Adrenal gland (tissue), 9 donors: ENCODE measurements at regions not wholly inside any gene's neighbourhood (a gene's known extent, or its start where the extent isn't known, plus 50 kb on each side); places are given as distances from the start of the nearest gene placed in this dataset.

ENCODE experiments used
- DNase-seq, 7 donors: peaks; one replicate each; pipeline ENCODE4 v3.0.0-alpha.2; 2019 to 2020
- H3K27ac ChIP-seq, 5 donors: fragments of 200-600 bp; sonication (generic) in 4 of 5; 1 replicate in 3 of 5; 2 replicates in 2 of 5; pipeline versions ENCODE4 v1.5.1 to v1.8.0; 2016 to 2020; ENCODE audit warnings: mild to moderate bottlenecking in 1 of 5
- H3K27me3 ChIP-seq: fragments of 200-600 bp; 2 replicates; pipeline ENCODE4 v1.8.0; 2021
- H3K36me3 ChIP-seq, 2 donors: fragments of 200-600 bp; replicated peaks in 1 of 2; 1 replicate in 1 of 2; 2 replicates in 1 of 2; pipeline versions ENCODE4 v1.5.1 to v1.8.0; 2018 to 2022
- H3K4me1 ChIP-seq, 2 donors: fragments of 200-600 bp; replicated peaks in 1 of 2; 1 replicate in 1 of 2; 2 replicates in 1 of 2; pipeline versions ENCODE4 v1.5.1 to v1.8.0; 2018 to 2021
- H3K4me3 ChIP-seq, 4 donors: fragments of 200-600 bp; sonication (generic) in 3 of 4; one replicate each; pipeline ENCODE4 v1.5.1; 2016 to 2018
- H3K9me3 ChIP-seq, 3 donors: fragments of 200-600 bp; sonication (generic) in 1 of 3; replicated peaks in 1 of 3; 1 replicate in 2 of 3; 2 replicates in 1 of 3; pipeline versions ENCODE4 v1.5.1 to v1.8.0; 2016 to 2021
- POLR2A ChIP-seq, 2 donors: fragments of 450-650 bp; IDR thresholded peaks; one replicate each; pipeline ENCODE4 v1.6.1; 2017; ENCODE audit warnings: antibody characterized with exemption in 2 of 2, mild to moderate bottlenecking in 2 of 2, moderate library complexity in 1 of 2
- WGBS, 4 donors: extraction: QIAGEN DNeasy Blood & Tissue Kit in 2 of 4; methylation state at CpG; one replicate each; pipeline versions ENCODE4 v1.1.5 to v1.1.7; 2013 to 2017; 5-methylcytosine and 5-hydroxymethylcytosine counted together
- intact Hi-C, 2 donors: fragments of 100-400 bp; cut with DNase I; formaldehyde crosslinking; loops; one replicate each; pipeline versions ENCODE4 v1.14.1 to v1.15.0; 2022 to 2023
- TF ChIP-seq, protein P1 (sequence below), 6 experiments: fragments of 450-650 bp in 4 of 6; fragments of 200-600 bp in 2 of 6; sonication (generic) in 1 of 6; IDR thresholded peaks; 1 replicate in 5 of 6; 2 replicates in 1 of 6; pipeline versions ENCODE4 v1.5.1 to v1.8.0; 2016 to 2021; ENCODE audit warnings: antibody characterized with exemption in 6 of 6, mild to moderate bottlenecking in 2 of 6, moderate library complexity in 1 of 6
- donor health status: healthy with polysubstance abuse.
- donor health status: Bipolar disorder and iron deficiency.
- donor health status: DM: yes; HTN: yes; CAD: no.
- donor health status: DM: no; HTN: no; CAD: no.
- donor health status: DM: no; HTN: no; CAD: no.

DNA sequence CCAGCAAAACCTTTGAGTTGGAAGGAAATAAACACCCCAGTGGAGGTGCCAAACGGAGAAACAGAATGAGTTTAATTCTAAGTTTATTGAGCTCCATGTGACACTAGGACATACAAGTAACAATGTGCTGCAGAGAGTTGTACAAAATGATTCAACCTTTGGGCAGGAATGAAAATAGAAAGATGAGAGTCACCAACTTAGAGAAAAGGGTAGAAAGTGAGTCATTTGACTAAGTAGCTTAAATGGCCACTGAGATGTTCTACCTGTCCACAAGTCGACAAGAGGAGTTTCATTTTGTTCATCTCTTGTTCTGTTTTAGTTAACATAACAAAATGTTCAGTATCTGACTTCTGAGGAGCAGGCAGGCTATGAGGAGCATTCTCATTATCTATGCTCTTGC is 284.7 kb downstream of the NR2F1-AS1 start:
- 76 to 88% (median 86%) methylated on average over 2 of the region's 2 CpGs for WGBS, 4 donors
- intact Hi-C loops: no loop called here
- H3K9me3 ChIP-seq: no peaks in the 10 kb centered on the region

DNA sequence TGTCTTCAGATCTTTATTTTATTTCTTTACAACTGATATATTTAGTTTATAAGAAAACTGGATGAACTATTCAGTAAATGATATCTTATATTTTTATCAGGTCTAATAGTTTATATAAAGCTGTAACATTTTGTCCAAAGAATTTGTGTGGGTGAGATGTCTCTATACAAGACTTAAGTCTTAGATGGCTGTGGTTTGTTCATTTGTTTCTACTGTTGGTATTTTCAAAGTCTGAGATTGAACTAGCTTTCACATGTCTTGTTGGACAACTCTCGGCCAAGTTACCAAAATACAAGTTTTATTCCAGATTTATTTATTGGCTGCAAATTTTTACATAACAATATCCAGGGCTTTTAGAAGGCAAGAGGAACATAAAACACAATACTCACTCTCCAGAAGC is 286.0 kb downstream of the NR2F1-AS1 start:
- no peak for DNase-seq

More for the DNA sequence above, 284.7 kb downstream of the NR2F1-AS1 start:
- no peaks in the 10 kb centered on the region for H3K36me3 ChIP-seq
- H3K27ac ChIP-seq: no peak overlapping the region
- no peaks in the 10 kb centered on the region for H3K4me1 ChIP-seq
- TF ChIP-seq, protein P1, sequence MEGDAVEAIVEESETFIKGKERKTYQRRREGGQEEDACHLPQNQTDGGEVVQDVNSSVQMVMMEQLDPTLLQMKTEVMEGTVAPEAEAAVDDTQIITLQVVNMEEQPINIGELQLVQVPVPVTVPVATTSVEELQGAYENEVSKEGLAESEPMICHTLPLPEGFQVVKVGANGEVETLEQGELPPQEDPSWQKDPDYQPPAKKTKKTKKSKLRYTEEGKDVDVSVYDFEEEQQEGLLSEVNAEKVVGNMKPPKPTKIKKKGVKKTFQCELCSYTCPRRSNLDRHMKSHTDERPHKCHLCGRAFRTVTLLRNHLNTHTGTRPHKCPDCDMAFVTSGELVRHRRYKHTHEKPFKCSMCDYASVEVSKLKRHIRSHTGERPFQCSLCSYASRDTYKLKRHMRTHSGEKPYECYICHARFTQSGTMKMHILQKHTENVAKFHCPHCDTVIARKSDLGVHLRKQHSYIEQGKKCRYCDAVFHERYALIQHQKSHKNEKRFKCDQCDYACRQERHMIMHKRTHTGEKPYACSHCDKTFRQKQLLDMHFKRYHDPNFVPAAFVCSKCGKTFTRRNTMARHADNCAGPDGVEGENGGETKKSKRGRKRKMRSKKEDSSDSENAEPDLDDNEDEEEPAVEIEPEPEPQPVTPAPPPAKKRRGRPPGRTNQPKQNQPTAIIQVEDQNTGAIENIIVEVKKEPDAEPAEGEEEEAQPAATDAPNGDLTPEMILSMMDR (IDR thresholded peaks at IDR 0.05): no peak
- no peak for TF ChIP-seq POLR2A (IDR thresholded peaks at IDR 0.05)
- H3K27me3 ChIP-seq: no peaks in the 10 kb centered on the region
- DNase-seq: no peak
- no peak overlapping the region for H3K4me3 ChIP-seq

DNA sequence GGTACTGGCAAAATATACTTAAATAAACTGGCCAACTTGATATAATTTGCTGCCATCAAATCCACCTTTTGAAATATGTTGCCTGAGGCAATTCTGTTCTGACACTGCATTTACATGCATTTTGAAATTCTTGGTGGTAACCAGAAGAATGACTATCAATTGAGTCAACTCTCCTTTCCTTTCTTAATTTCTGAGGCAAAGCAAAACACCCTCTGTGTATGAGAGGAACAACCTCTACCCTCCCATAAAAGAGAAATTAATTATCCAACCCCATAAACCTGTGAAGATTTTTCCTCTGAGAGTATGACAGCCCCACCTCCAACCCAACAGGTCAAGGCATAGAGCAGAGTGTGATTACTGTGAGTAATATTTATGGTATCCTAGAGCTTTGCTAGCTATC is 286.8 kb downstream of the NR2F1-AS1 start:
- Histone ChIP-seq H3K27me3 (no peaks in the 10 kb centered on the region), H3K9me3 (no peaks in the 10 kb centered on the region), H3K4me3 (no peak overlapping the region), H3K36me3 (no peaks in the 10 kb centered on the region), H3K4me1 (no peaks in the 10 kb centered on the region), H3K27ac (no peak overlapping the region)
- intact Hi-C loops: no loop called here
- TF ChIP-seq POLR2A (IDR thresholded peaks at IDR 0.05): no peak
- TF ChIP-seq, protein P1 (IDR thresholded peaks at IDR 0.05): no peak
- no peak for DNase-seq

More for the DNA sequence above, 286.0 kb downstream of the NR2F1-AS1 start:
- 82 to 91% (median 84%) methylated on average over 1 of the region's 1 CpG for WGBS, 4 donors
- Histone ChIP-seq H3K27me3 (no peaks in the 10 kb centered on the region), H3K36me3 (no peaks in the 10 kb centered on the region), H3K9me3 (no peaks in the 10 kb centered on the region), H3K27ac (no peak overlapping the region), H3K4me1 (no peaks in the 10 kb centered on the region), H3K4me3 (no peak overlapping the region)
- TF ChIP-seq POLR2A (IDR thresholded peaks at IDR 0.05): no peak
- TF ChIP-seq, protein P1 (IDR thresholded peaks at IDR 0.05): no peak
- intact Hi-C loops: no loop called here

DNA sequence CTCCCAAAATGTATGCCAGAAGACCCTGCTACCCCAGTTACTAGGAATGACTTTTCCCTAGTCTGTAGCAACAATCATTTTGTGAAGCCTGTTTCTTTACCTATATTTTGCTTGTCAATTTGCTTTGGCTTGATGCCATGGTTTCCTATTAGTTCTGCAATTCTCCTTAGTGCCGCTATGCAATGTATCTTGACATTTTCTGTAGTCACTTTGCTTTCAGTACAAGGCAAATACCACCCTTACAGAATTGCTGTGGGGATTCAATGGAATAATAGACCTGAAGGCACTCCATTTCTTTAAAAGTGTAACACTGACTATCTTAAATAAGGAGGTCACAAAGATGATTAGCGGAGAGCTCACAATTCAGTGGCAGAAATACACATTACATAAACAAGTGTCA is 291.1 kb downstream of the NR2F1-AS1 start:
- H3K27ac ChIP-seq: no peak overlapping the region
- no peak overlapping the region for H3K4me3 ChIP-seq
- H3K4me1 ChIP-seq: no peaks in the 10 kb centered on the region
- DNase-seq: no peak
- H3K9me3 ChIP-seq: no peaks in the 10 kb centered on the region
- H3K36me3 ChIP-seq: no peaks in the 10 kb centered on the region
- no peak for TF ChIP-seq POLR2A (IDR thresholded peaks at IDR 0.05)
- TF ChIP-seq, protein P1 (IDR thresholded peaks at IDR 0.05): no peak
- 90 to 96% (median 95%) methylated on average over 2 of the region's 2 CpGs for WGBS, 4 donors
- intact Hi-C loops: no loop called here
- H3K27me3 ChIP-seq: no peaks in the 10 kb centered on the region
